WTC11 (cell line): ENCODE measurements at regions not wholly inside any gene's neighbourhood (a gene's known extent, or its start where the extent isn't known, plus 50 kb on each side); places are given as distances from the start of the nearest gene placed in this dataset.

Experiments
- ATAC-seq: fragments of 200-7000 bp; cut with Tn5 transposase; 2 replicates; pipeline ENCODE4 v1.10.0; 2021; ENCODE audit warnings: mild to moderate bottlenecking, moderate library complexity
- CTCF ChIA-PET: fragments of 300-600 bp; sonication (Branson Sonifier 250); formaldehyde crosslinking; loops from one replicate; lab custom pipeline; 2021; ENCODE audit warnings: antibody characterized with exemption; lab: Charles Lee
- POLR2A ChIA-PET: fragments of 350-600 bp; sonication (Branson Sonifier 250); formaldehyde crosslinking; loops from one replicate; lab custom pipeline; 2021; ENCODE audit warnings: antibody characterized with exemption; lab: Charles Lee
- DNase-seq: peaks from one replicate; pipeline ENCODE4 v3.0.0; 2021; ENCODE audit warnings: low spot score
- H3K27ac Mint-ChIP-seq: 2 replicates; pipeline ENCODE4 v1.8.0; 2021; ENCODE audit warnings: mixed read lengths
- H3K27me3 Mint-ChIP-seq: 2 replicates; pipeline ENCODE4 v1.8.0; 2021; ENCODE audit warnings: low read depth, mild to moderate bottlenecking, moderate library complexity, mixed read lengths
- H3K36me3 Mint-ChIP-seq: 2 replicates; pipeline ENCODE4 v1.8.0; 2021; ENCODE audit warnings: mixed read lengths
- H3K4me1 Mint-ChIP-seq: 2 replicates; pipeline ENCODE4 v1.8.0; 2022; ENCODE audit warnings: mixed read lengths
- H3K4me3 Mint-ChIP-seq: 2 replicates; pipeline ENCODE4 v1.8.0; 2021; ENCODE audit warnings: mild to moderate bottlenecking, moderate library complexity, mixed read lengths
- H3K9me3 Mint-ChIP-seq: 2 replicates; pipeline ENCODE4 v1.8.0; 2021; ENCODE audit warnings: mixed read lengths
- ELF4 ChIP-seq: sonication (generic); formaldehyde crosslinking; IDR thresholded peaks from 2 replicates; pipeline ENCODE4 v1.8.1; 2022; ENCODE audit warnings: low read depth, mild to moderate bottlenecking, moderate library complexity, missing genetic modification reagents
- ETV6 ChIP-seq: sonication (generic); formaldehyde crosslinking; IDR thresholded peaks from 2 replicates; pipeline ENCODE4 v1.8.1; 2022; ENCODE audit warnings: mild to moderate bottlenecking, missing genetic modification reagents
- FOXK1 ChIP-seq: sonication (generic); formaldehyde crosslinking; IDR thresholded peaks from 2 replicates; pipeline ENCODE4 v1.8.0; 2022; ENCODE audit warnings: mild to moderate bottlenecking, moderate library complexity, missing genetic modification reagents
- IRF2 ChIP-seq: sonication (generic); formaldehyde crosslinking; IDR thresholded peaks from 2 replicates; pipeline ENCODE4 v1.8.0; 2022; ENCODE audit warnings: low read depth, missing genetic modification reagents, borderline replicate concordance
- MXD4 ChIP-seq: fragments of 250-450 bp; sonication (Bioruptor Pico); IDR thresholded peaks from 2 replicates; pipeline ENCODE4 v1.8.0; 2021; ENCODE audit warnings: mild to moderate bottlenecking, moderate library complexity, borderline replicate concordance
- NFATC4 ChIP-seq: fragments of 250-450 bp; sonication (Bioruptor Pico); IDR thresholded peaks from 2 replicates; pipeline ENCODE4 v1.9.0; 2021; ENCODE audit warnings: mild to moderate bottlenecking
- NFYB ChIP-seq: sonication (generic); formaldehyde crosslinking; conservative IDR thresholded peaks from 2 replicates; pipeline ENCODE4 v1.8.0; 2022; ENCODE audit warnings: low read depth, missing genetic modification reagents
- SP1 ChIP-seq: sonication (generic); formaldehyde crosslinking; conservative IDR thresholded peaks from 2 replicates; pipeline ENCODE4 v1.8.1; 2022; ENCODE audit warnings: missing genetic modification reagents
- TCF7 ChIP-seq: sonication (generic); formaldehyde crosslinking; IDR thresholded peaks from 2 replicates; pipeline ENCODE4 v1.8.0; 2022; ENCODE audit warnings: mild to moderate bottlenecking, low read depth, missing genetic modification reagents, moderate library complexity
- TEAD4 ChIP-seq: sonication (generic); formaldehyde crosslinking; IDR thresholded peaks from 2 replicates; pipeline ENCODE4 v1.8.0; 2022; ENCODE audit warnings: mild to moderate bottlenecking, missing genetic modification reagents
- ZBTB21 ChIP-seq: sonication (generic); formaldehyde crosslinking; IDR thresholded peaks from 2 replicates; pipeline ENCODE4 v1.8.1; 2023; ENCODE audit warnings: mild to moderate bottlenecking, missing genetic modification reagents, borderline replicate concordance
- ZNF219 ChIP-seq: sonication (generic); formaldehyde crosslinking; IDR thresholded peaks from 2 replicates; pipeline ENCODE4 v1.8.0; 2023; ENCODE audit warnings: missing genetic modification reagents, mild to moderate bottlenecking, borderline replicate concordance
- ZNF671 ChIP-seq: fragments of 250-450 bp; sonication (Bioruptor Pico); IDR thresholded peaks from 2 replicates; pipeline ENCODE4 v1.8.0; 2021; ENCODE audit warnings: mild to moderate bottlenecking
- TF ChIP-seq, protein P1 (sequence below): sonication (generic); formaldehyde crosslinking; IDR thresholded peaks from 2 replicates; pipeline ENCODE4 v1.8.1; 2022; ENCODE audit warnings: mild to moderate bottlenecking, moderate library complexity, missing genetic modification reagents
- TF ChIP-seq, protein P2 (sequence below): sonication (generic); formaldehyde crosslinking; IDR thresholded peaks from 2 replicates; pipeline ENCODE4 v1.8.0; 2023; ENCODE audit warnings: mild to moderate bottlenecking, missing genetic modification reagents
- TF ChIP-seq, protein P3 (sequence below): sonication (generic); formaldehyde crosslinking; IDR thresholded peaks from 2 replicates; pipeline ENCODE4 v1.8.0; 2022; ENCODE audit warnings: mild to moderate bottlenecking, missing genetic modification reagents
- TF ChIP-seq, protein P4 (sequence below): sonication (generic); formaldehyde crosslinking; IDR thresholded peaks from 2 replicates; pipeline ENCODE4 v1.8.1; 2023; ENCODE audit warnings: mild to moderate bottlenecking, missing genetic modification reagents, borderline replicate concordance
- TF ChIP-seq, protein P5 (sequence below): sonication (generic); formaldehyde crosslinking; IDR thresholded peaks from 2 replicates; pipeline ENCODE4 v1.8.0; 2023; ENCODE audit warnings: missing genetic modification reagents, mild to moderate bottlenecking, borderline replicate concordance
- TF ChIP-seq, protein P6 (sequence below): sonication (generic); formaldehyde crosslinking; IDR thresholded peaks from 2 replicates; pipeline ENCODE4 v1.8.0; 2023; ENCODE audit warnings: missing genetic modification reagents
- TF ChIP-seq, protein P7 (sequence below): fragments of 200-600 bp; IDR thresholded peaks from 2 replicates; pipeline ENCODE4 v1.8.0; 2022; ENCODE audit warnings: antibody characterized with exemption

DNA sequence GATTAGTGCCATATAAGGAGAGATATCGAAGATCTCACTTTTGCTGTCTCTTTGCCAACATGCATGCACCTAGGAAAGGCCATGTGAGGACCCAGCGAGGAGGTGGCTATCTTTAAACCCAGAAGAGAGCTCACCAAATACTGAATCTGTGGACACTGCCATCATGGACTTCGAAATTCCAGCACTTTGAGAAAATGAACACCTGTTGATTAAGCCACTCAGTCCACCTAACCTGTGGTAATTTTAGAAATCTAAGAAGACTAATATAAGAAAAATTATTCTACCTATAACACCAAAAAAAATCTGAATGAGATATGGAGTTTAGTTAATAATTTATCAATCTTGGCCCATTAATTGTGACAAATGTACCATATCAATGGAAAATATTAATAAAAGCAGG, 193.6 kb upstream of the CARD18 start:
- Mint-ChIP-seq H3K27ac (no peak overlapping the region), H3K4me3 (no peak overlapping the region), H3K27me3 (no peaks in the 10 kb centered on the region), H3K4me1 (no peaks in the 10 kb centered on the region), H3K9me3 (peaks cover 30% of the 10 kb centered on the region), H3K36me3 (no peaks in the 10 kb centered on the region)
- DNase-seq: no peak
- CTCF ChIA-PET: no interaction called here
- POLR2A ChIA-PET: no interaction called here
- ATAC-seq: no peak
- no peak for TF ChIP-seq MXD4 (CRISPR knock-in tag)
- no peak for TF ChIP-seq TCF7 (CRISPR knock-in tag)
- TF ChIP-seq ZNF671: no peak
- TF ChIP-seq, protein P1, sequence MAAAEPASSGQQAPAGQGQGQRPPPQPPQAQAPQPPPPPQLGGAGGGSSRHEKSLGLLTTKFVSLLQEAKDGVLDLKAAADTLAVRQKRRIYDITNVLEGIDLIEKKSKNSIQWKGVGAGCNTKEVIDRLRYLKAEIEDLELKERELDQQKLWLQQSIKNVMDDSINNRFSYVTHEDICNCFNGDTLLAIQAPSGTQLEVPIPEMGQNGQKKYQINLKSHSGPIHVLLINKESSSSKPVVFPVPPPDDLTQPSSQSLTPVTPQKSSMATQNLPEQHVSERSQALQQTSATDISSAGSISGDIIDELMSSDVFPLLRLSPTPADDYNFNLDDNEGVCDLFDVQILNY: no peak
- TF ChIP-seq ELF4 (CRISPR knock-in tag): no peak
- TF ChIP-seq NFATC4 (CRISPR knock-in tag): no peak
- no peak for TF ChIP-seq ZBTB21 (CRISPR knock-in tag)
- TF ChIP-seq FOXK1 (CRISPR knock-in tag): no peak
- no peak for TF ChIP-seq ZNF219 (CRISPR knock-in tag)
- no peak for TF ChIP-seq IRF2
- TF ChIP-seq, protein P2, sequence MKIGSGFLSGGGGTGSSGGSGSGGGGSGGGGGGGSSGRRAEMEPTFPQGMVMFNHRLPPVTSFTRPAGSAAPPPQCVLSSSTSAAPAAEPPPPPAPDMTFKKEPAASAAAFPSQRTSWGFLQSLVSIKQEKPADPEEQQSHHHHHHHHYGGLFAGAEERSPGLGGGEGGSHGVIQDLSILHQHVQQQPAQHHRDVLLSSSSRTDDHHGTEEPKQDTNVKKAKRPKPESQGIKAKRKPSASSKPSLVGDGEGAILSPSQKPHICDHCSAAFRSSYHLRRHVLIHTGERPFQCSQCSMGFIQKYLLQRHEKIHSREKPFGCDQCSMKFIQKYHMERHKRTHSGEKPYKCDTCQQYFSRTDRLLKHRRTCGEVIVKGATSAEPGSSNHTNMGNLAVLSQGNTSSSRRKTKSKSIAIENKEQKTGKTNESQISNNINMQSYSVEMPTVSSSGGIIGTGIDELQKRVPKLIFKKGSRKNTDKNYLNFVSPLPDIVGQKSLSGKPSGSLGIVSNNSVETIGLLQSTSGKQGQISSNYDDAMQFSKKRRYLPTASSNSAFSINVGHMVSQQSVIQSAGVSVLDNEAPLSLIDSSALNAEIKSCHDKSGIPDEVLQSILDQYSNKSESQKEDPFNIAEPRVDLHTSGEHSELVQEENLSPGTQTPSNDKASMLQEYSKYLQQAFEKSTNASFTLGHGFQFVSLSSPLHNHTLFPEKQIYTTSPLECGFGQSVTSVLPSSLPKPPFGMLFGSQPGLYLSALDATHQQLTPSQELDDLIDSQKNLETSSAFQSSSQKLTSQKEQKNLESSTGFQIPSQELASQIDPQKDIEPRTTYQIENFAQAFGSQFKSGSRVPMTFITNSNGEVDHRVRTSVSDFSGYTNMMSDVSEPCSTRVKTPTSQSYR (CRISPR knock-in tag): no peak

DNA sequence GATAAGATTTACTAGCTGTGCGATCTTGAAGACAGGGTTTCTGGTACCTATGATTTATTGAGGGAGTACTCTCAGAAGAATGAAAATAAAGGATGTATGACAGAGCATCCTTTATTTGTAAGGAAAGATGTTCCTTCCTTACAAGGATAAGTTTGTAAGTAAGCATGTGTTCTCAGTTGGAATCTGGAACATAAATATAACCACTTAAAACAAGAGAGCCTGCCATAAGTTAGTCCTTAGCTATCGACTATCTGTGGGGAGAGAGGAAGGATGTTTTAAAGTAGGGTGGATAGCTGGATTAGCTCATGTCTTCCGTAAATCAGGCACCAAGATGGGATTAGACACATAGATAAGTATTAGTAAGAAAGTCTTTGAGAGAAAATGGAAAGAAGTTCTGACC, 192.6 kb upstream of the CARD18 start:
- H3K4me1 Mint-ChIP-seq: no peaks in the 10 kb centered on the region
- no peak overlapping the region for H3K4me3 Mint-ChIP-seq
- no peaks in the 10 kb centered on the region for H3K36me3 Mint-ChIP-seq
- peaks cover 20% of the 10 kb centered on the region for H3K9me3 Mint-ChIP-seq
- POLR2A ChIA-PET: no interaction called here
- CTCF ChIA-PET: no interaction called here
- ATAC-seq: no peak
- DNase-seq: no peak
- no peaks in the 10 kb centered on the region for H3K27me3 Mint-ChIP-seq
- H3K27ac Mint-ChIP-seq: no peak overlapping the region
- TF ChIP-seq NFYB (CRISPR knock-in tag): no peak
- TF ChIP-seq SP1 (CRISPR knock-in tag): no peak
- TF ChIP-seq, protein P3, sequence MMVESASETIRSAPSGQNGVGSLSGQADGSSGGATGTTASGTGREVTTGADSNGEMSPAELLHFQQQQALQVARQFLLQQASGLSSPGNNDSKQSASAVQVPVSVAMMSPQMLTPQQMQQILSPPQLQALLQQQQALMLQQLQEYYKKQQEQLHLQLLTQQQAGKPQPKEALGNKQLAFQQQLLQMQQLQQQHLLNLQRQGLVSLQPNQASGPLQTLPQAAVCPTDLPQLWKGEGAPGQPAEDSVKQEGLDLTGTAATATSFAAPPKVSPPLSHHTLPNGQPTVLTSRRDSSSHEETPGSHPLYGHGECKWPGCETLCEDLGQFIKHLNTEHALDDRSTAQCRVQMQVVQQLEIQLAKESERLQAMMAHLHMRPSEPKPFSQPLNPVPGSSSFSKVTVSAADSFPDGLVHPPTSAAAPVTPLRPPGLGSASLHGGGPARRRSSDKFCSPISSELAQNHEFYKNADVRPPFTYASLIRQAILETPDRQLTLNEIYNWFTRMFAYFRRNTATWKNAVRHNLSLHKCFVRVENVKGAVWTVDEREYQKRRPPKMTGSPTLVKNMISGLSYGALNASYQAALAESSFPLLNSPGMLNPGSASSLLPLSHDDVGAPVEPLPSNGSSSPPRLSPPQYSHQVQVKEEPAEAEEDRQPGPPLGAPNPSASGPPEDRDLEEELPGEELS (CRISPR knock-in tag): no peak
- TF ChIP-seq TEAD4 (CRISPR knock-in tag): no peak
- TF ChIP-seq, protein P4, sequence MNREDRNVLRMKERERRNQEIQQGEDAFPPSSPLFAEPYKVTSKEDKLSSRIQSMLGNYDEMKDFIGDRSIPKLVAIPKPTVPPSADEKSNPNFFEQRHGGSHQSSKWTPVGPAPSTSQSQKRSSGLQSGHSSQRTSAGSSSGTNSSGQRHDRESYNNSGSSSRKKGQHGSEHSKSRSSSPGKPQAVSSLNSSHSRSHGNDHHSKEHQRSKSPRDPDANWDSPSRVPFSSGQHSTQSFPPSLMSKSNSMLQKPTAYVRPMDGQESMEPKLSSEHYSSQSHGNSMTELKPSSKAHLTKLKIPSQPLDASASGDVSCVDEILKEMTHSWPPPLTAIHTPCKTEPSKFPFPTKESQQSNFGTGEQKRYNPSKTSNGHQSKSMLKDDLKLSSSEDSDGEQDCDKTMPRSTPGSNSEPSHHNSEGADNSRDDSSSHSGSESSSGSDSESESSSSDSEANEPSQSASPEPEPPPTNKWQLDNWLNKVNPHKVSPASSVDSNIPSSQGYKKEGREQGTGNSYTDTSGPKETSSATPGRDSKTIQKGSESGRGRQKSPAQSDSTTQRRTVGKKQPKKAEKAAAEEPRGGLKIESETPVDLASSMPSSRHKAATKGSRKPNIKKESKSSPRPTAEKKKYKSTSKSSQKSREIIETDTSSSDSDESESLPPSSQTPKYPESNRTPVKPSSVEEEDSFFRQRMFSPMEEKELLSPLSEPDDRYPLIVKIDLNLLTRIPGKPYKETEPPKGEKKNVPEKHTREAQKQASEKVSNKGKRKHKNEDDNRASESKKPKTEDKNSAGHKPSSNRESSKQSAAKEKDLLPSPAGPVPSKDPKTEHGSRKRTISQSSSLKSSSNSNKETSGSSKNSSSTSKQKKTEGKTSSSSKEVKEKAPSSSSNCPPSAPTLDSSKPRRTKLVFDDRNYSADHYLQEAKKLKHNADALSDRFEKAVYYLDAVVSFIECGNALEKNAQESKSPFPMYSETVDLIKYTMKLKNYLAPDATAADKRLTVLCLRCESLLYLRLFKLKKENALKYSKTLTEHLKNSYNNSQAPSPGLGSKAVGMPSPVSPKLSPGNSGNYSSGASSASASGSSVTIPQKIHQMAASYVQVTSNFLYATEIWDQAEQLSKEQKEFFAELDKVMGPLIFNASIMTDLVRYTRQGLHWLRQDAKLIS (CRISPR knock-in tag): no peak
- TF ChIP-seq, protein P5, sequence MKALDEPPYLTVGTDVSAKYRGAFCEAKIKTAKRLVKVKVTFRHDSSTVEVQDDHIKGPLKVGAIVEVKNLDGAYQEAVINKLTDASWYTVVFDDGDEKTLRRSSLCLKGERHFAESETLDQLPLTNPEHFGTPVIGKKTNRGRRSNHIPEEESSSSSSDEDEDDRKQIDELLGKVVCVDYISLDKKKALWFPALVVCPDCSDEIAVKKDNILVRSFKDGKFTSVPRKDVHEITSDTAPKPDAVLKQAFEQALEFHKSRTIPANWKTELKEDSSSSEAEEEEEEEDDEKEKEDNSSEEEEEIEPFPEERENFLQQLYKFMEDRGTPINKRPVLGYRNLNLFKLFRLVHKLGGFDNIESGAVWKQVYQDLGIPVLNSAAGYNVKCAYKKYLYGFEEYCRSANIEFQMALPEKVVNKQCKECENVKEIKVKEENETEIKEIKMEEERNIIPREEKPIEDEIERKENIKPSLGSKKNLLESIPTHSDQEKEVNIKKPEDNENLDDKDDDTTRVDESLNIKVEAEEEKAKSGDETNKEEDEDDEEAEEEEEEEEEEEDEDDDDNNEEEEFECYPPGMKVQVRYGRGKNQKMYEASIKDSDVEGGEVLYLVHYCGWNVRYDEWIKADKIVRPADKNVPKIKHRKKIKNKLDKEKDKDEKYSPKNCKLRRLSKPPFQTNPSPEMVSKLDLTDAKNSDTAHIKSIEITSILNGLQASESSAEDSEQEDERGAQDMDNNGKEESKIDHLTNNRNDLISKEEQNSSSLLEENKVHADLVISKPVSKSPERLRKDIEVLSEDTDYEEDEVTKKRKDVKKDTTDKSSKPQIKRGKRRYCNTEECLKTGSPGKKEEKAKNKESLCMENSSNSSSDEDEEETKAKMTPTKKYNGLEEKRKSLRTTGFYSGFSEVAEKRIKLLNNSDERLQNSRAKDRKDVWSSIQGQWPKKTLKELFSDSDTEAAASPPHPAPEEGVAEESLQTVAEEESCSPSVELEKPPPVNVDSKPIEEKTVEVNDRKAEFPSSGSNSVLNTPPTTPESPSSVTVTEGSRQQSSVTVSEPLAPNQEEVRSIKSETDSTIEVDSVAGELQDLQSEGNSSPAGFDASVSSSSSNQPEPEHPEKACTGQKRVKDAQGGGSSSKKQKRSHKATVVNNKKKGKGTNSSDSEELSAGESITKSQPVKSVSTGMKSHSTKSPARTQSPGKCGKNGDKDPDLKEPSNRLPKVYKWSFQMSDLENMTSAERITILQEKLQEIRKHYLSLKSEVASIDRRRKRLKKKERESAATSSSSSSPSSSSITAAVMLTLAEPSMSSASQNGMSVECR (CRISPR knock-in tag): no peak
- no peak for TF ChIP-seq NFATC4 (CRISPR knock-in tag)
- TF ChIP-seq, protein P6, sequence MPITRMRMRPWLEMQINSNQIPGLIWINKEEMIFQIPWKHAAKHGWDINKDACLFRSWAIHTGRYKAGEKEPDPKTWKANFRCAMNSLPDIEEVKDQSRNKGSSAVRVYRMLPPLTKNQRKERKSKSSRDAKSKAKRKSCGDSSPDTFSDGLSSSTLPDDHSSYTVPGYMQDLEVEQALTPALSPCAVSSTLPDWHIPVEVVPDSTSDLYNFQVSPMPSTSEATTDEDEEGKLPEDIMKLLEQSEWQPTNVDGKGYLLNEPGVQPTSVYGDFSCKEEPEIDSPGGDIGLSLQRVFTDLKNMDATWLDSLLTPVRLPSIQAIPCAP: no peak
- no peak for TF ChIP-seq MXD4 (CRISPR knock-in tag)
- TF ChIP-seq ETV6 (CRISPR knock-in tag): no peak
- TF ChIP-seq, protein P7, sequence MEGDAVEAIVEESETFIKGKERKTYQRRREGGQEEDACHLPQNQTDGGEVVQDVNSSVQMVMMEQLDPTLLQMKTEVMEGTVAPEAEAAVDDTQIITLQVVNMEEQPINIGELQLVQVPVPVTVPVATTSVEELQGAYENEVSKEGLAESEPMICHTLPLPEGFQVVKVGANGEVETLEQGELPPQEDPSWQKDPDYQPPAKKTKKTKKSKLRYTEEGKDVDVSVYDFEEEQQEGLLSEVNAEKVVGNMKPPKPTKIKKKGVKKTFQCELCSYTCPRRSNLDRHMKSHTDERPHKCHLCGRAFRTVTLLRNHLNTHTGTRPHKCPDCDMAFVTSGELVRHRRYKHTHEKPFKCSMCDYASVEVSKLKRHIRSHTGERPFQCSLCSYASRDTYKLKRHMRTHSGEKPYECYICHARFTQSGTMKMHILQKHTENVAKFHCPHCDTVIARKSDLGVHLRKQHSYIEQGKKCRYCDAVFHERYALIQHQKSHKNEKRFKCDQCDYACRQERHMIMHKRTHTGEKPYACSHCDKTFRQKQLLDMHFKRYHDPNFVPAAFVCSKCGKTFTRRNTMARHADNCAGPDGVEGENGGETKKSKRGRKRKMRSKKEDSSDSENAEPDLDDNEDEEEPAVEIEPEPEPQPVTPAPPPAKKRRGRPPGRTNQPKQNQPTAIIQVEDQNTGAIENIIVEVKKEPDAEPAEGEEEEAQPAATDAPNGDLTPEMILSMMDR: no peak
